ENCODE measurements at regions not wholly inside any gene's neighbourhood (a gene's known extent, or its start where the extent isn't known, plus 50 kb on each side); places are given as distances from the start of the nearest gene placed in this dataset.

DNA sequence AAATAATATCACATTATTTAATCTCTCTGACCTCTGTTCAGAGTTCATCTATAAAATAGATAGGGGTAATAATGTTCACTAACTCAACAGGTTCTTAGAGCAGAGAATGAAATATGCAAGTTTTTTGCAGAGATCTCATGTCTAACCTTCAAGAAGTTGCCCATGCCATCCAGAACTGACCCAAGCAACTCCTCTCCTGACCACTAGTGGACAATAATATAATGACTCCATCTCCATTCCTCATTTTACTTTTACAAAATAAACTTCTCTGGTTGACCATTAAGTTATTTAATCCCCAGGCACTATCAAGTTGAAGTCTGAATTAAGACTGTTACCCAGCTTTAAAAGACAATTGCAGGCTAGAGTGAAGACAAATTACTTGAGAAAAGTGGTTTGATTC is 382.6 kb downstream of the KCNA4 start:
- TF ChIP-seq POLR2AphosphoS5 (IDR thresholded peaks at IDR 0.05; ENCODE audit: low read depth, low read length) (no peak), POLR2A (IDR thresholded peaks at IDR 0.05; ENCODE audit: low read depth, low read length) (no peak)
